ENCODE measurements at regions not wholly inside any gene's neighbourhood (a gene's known extent, or its start where the extent isn't known, plus 50 kb on each side); places are given as distances from the start of the nearest gene placed in this dataset.

GRCh38 chr6:14187406-14187805 is 69.8 kb downstream of the CD83 start:
- no peaks in the 10 kb centered on the region for H3K9me3 Mint-ChIP-seq
- H3K36me3 Mint-ChIP-seq (ENCODE audit: low read depth) = no peaks in the 10 kb centered on the region
- H3K4me3 Mint-ChIP-seq = no peak overlapping the region
- no peaks in the 10 kb centered on the region for H3K4me1 Mint-ChIP-seq (ENCODE audit: low read depth)
- peaks cover 8% of the 10 kb centered on the region for H3K27me3 Mint-ChIP-seq (ENCODE audit: low read depth)
- no peak overlapping the region for H3K27ac Mint-ChIP-seq
- DNase-seq (ENCODE audit: low spot score) = no peak

GRCh38 chr6:14189074-14189473 is 71.5 kb downstream of the CD83 start:
- peaks cover 2% of the 10 kb centered on the region for H3K4me1 Mint-ChIP-seq (ENCODE audit: low read depth)
- peaks cover 16% of the 10 kb centered on the region for H3K27me3 Mint-ChIP-seq (ENCODE audit: low read depth)
- H3K27ac Mint-ChIP-seq = no peak overlapping the region
- DNase-seq (ENCODE audit: low spot score) = no peak
- no peaks in the 10 kb centered on the region for H3K9me3 Mint-ChIP-seq
- no peak overlapping the region for H3K4me3 Mint-ChIP-seq
- H3K36me3 Mint-ChIP-seq (ENCODE audit: low read depth) = no peaks in the 10 kb centered on the region

GRCh38 chr6:14190191-14190928 is 72.8 kb downstream of the CD83 start:
- Mint-ChIP-seq H3K4me3 (no peak overlapping the region), H3K27me3 (ENCODE audit: low read depth) (peaks cover 18% of the 10 kb centered on the region), H3K9me3 (no peaks in the 10 kb centered on the region), H3K36me3 (ENCODE audit: low read depth) (no peaks in the 10 kb centered on the region), H3K27ac (no peak overlapping the region), H3K4me1 (ENCODE audit: low read depth) (peaks cover 2% of the 10 kb centered on the region)
- DNase-seq (ENCODE audit: low spot score) = no peak

GRCh38 chr6:14190929-14191224 is 73.3 kb downstream of the CD83 start:
- no peak overlapping the region for H3K27ac Mint-ChIP-seq
- DNase-seq (ENCODE audit: low spot score) = no peak
- H3K36me3 Mint-ChIP-seq (ENCODE audit: low read depth) = no peaks in the 10 kb centered on the region
- H3K4me1 Mint-ChIP-seq (ENCODE audit: low read depth) = peaks cover 2% of the 10 kb centered on the region
- no peaks in the 10 kb centered on the region for H3K9me3 Mint-ChIP-seq
- H3K4me3 Mint-ChIP-seq = no peak overlapping the region
- peaks cover 18% of the 10 kb centered on the region for H3K27me3 Mint-ChIP-seq (ENCODE audit: low read depth)

- Mint-ChIP-seq H3K27ac (no peak overlapping the region), H3K9me3 (no peaks in the 10 kb centered on the region), H3K36me3 (ENCODE audit: low read depth) (no peaks in the 10 kb centered on the region), H3K4me1 (ENCODE audit: low read depth) (peaks cover 2% of the 10 kb centered on the region), H3K27me3 (ENCODE audit: low read depth) (peaks cover 18% of the 10 kb centered on the region), H3K4me3 (no peak overlapping the region)
- DNase-seq (ENCODE audit: low spot score) = no peak
Observed at GRCh38 chr6:14191761-14192160, 74.2 kb downstream of the CD83 start.

- Mint-ChIP-seq H3K4me1 (ENCODE audit: low read depth) (peaks cover 5% of the 10 kb centered on the region), H3K9me3 (no peaks in the 10 kb centered on the region), H3K4me3 (no peak overlapping the region), H3K27me3 (ENCODE audit: low read depth) (peaks cover 18% of the 10 kb centered on the region), H3K27ac (no peak overlapping the region), H3K36me3 (ENCODE audit: low read depth) (no peaks in the 10 kb centered on the region)
- DNase-seq (ENCODE audit: low spot score) = no peak
Observed at GRCh38 chr6:14192216-14192788, 74.7 kb downstream of the CD83 start.

GRCh38 chr6:14193524-14193923 is 76.0 kb downstream of the CD83 start:
- no peaks in the 10 kb centered on the region for H3K9me3 Mint-ChIP-seq
- H3K4me3 Mint-ChIP-seq = no peak overlapping the region
- peaks cover 5% of the 10 kb centered on the region for H3K4me1 Mint-ChIP-seq (ENCODE audit: low read depth)
- peaks cover 18% of the 10 kb centered on the region for H3K27me3 Mint-ChIP-seq (ENCODE audit: low read depth)
- no peak overlapping the region for H3K27ac Mint-ChIP-seq
- H3K36me3 Mint-ChIP-seq (ENCODE audit: low read depth) = no peaks in the 10 kb centered on the region
- no peak for DNase-seq (ENCODE audit: low spot score)

GRCh38 chr6:14194483-14194882 is 76.9 kb downstream of the CD83 start:
- Mint-ChIP-seq H3K36me3 (ENCODE audit: low read depth) (no peaks in the 10 kb centered on the region), H3K27me3 (ENCODE audit: low read depth) (peaks cover 18% of the 10 kb centered on the region), H3K27ac (no peak overlapping the region), H3K9me3 (peaks cover 3% of the 10 kb centered on the region), H3K4me3 (no peak overlapping the region), H3K4me1 (ENCODE audit: low read depth) (peaks cover 5% of the 10 kb centered on the region)
- no peak for DNase-seq (ENCODE audit: low spot score)

- peaks cover 7% of the 10 kb centered on the region for H3K9me3 Mint-ChIP-seq
Observed at GRCh38 chr6:14194976-14195375, 77.4 kb downstream of the CD83 start.

GRCh38 chr6:14196026-14196425 is 78.5 kb downstream of the CD83 start:
- peaks cover 14% of the 10 kb centered on the region for H3K27me3 Mint-ChIP-seq (ENCODE audit: low read depth)
- no peak overlapping the region for H3K4me3 Mint-ChIP-seq
- no peaks in the 10 kb centered on the region for H3K36me3 Mint-ChIP-seq (ENCODE audit: low read depth)
- H3K4me1 Mint-ChIP-seq (ENCODE audit: low read depth) = peaks cover 5% of the 10 kb centered on the region
- H3K9me3 Mint-ChIP-seq = peaks cover 13% of the 10 kb centered on the region
- no peak for DNase-seq (ENCODE audit: low spot score)
- H3K27ac Mint-ChIP-seq = no peak overlapping the region

More at GRCh38 chr6:14194976-14195375, 77.4 kb downstream of the CD83 start:
- Mint-ChIP-seq H3K27me3 (ENCODE audit: low read depth) (peaks cover 18% of the 10 kb centered on the region), H3K4me3 (no peak overlapping the region), H3K4me1 (ENCODE audit: low read depth) (peaks cover 5% of the 10 kb centered on the region), H3K36me3 (ENCODE audit: low read depth) (no peaks in the 10 kb centered on the region), H3K27ac (no peak overlapping the region)
- no peak for DNase-seq (ENCODE audit: low spot score)

GRCh38 chr6:14197118-14197517 is 79.5 kb downstream of the CD83 start:
- Mint-ChIP-seq H3K27me3 (ENCODE audit: low read depth) (peaks cover 13% of the 10 kb centered on the region), H3K27ac (no peak overlapping the region), H3K36me3 (ENCODE audit: low read depth) (no peaks in the 10 kb centered on the region), H3K4me1 (ENCODE audit: low read depth) (peaks cover 5% of the 10 kb centered on the region), H3K9me3 (peaks cover 13% of the 10 kb centered on the region), H3K4me3 (no peak overlapping the region)
- no peak for DNase-seq (ENCODE audit: low spot score)

- Mint-ChIP-seq H3K27me3 (ENCODE audit: low read depth) (peaks cover 1% of the 10 kb centered on the region), H3K36me3 (ENCODE audit: low read depth) (no peaks in the 10 kb centered on the region), H3K9me3 (peaks cover 13% of the 10 kb centered on the region), H3K4me3 (no peak overlapping the region), H3K4me1 (ENCODE audit: low read depth) (peaks cover 3% of the 10 kb centered on the region), H3K27ac (no peak overlapping the region)
- no peak for DNase-seq (ENCODE audit: low spot score)
Observed at GRCh38 chr6:14200047-14200446, 82.5 kb downstream of the CD83 start.

- H3K4me3 Mint-ChIP-seq = no peak overlapping the region
- no peaks in the 10 kb centered on the region for H3K4me1 Mint-ChIP-seq (ENCODE audit: low read depth)
- no peaks in the 10 kb centered on the region for H3K27me3 Mint-ChIP-seq (ENCODE audit: low read depth)
- H3K9me3 Mint-ChIP-seq = peaks cover 13% of the 10 kb centered on the region
- DNase-seq (ENCODE audit: low spot score) = no peak
- H3K27ac Mint-ChIP-seq = no peak overlapping the region
- H3K36me3 Mint-ChIP-seq (ENCODE audit: low read depth) = no peaks in the 10 kb centered on the region
Observed at GRCh38 chr6:14202947-14203346, 85.4 kb downstream of the CD83 start.

GRCh38 chr6:14206391-14206790 is 88.8 kb downstream of the CD83 start:
- Mint-ChIP-seq H3K27me3 (ENCODE audit: low read depth) (no peaks in the 10 kb centered on the region), H3K9me3 (no peaks in the 10 kb centered on the region), H3K27ac (no peak overlapping the region), H3K4me1 (ENCODE audit: low read depth) (peaks cover 3% of the 10 kb centered on the region), H3K4me3 (no peak overlapping the region), H3K36me3 (ENCODE audit: low read depth) (no peaks in the 10 kb centered on the region)
- no peak for DNase-seq (ENCODE audit: low spot score)

- H3K36me3 Mint-ChIP-seq (ENCODE audit: low read depth) = no peaks in the 10 kb centered on the region
- no peak overlapping the region for H3K4me3 Mint-ChIP-seq
- H3K27me3 Mint-ChIP-seq (ENCODE audit: low read depth) = no peaks in the 10 kb centered on the region
- no peak overlapping the region for H3K27ac Mint-ChIP-seq
- no peaks in the 10 kb centered on the region for H3K9me3 Mint-ChIP-seq
- peaks cover 10% of the 10 kb centered on the region for H3K4me1 Mint-ChIP-seq (ENCODE audit: low read depth)
- DNase-seq (ENCODE audit: low spot score) = no peak
Observed at GRCh38 chr6:14207448-14207847, 89.9 kb downstream of the CD83 start.

Data from T-helper 2 cell treated with Interferon-gamma antibody and Interleukin-4, amounts not matched to agents 5 μg/mL and 100 μg/mL, for 36 hours (primary cell).